ENCODE measurements at regions not wholly inside any gene's neighbourhood (a gene's known extent, or its start where the extent isn't known, plus 50 kb on each side); places are given as distances from the start of the nearest gene placed in this dataset.

DNA sequence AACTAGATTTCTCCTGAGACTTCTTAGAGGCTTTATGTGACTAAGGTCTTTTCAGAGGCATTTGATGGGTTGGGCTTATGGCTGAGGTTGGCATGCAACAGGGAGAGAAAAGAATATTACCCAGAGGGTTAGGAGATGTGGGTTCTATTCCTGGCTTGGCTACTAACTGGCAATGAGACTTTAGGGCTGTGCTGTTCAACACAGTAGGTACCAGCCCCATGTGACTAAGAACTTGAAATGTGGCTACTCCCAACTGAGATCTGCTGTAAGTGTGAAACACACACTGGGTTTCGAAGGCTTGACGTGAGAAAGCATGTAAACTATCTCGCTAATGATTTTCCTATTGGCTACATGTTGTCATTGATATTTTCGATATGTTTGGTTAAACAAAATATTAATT, 324.9 kb upstream of the SLC14A2 start:
- TF ChIP-seq NFIC (IDR thresholded peaks at IDR 0.05) = no peak
- TF ChIP-seq, protein P1, sequence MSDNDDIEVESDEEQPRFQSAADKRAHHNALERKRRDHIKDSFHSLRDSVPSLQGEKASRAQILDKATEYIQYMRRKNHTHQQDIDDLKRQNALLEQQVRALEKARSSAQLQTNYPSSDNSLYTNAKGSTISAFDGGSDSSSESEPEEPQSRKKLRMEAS (IDR thresholded peaks at IDR 0.05) = no peak
- no peak for TF ChIP-seq CEBPB (IDR thresholded peaks at IDR 0.05)
- no peak for TF ChIP-seq CREB1 (IDR thresholded peaks at IDR 0.05; ENCODE audit: low read depth)
- TF ChIP-seq FOXM1 (IDR thresholded peaks at IDR 0.05; ENCODE audit: borderline replicate concordance, low read depth) = no peak
